Stomach (tissue), 8 donors: ENCODE measurements at regions not wholly inside any gene's neighbourhood (a gene's known extent, or its start where the extent isn't known, plus 50 kb on each side); places are given as distances from the start of the nearest gene placed in this dataset.
A peak's percentile ranks its signal among the peaks of the same experiment; 100 is the strongest.

Experiments used
- DNase-seq, 2 donors: peaks; one replicate each; pipeline versions ENCODE4 v3.0.0 to v3.0.0-alpha.2; 2013 to 2019
- H3K27ac ChIP-seq, 5 donors: fragments of 200-600 bp in 4 of 5; sonication (generic) in 4 of 5; one replicate each; pipeline ENCODE4 v1.5.1; 2013 to 2019; ENCODE audit warnings: mild to moderate bottlenecking in 1 of 5, moderate library complexity in 1 of 5
- H3K27me3 ChIP-seq, 3 donors: fragments of 200-600 bp; sonication (generic); one replicate each; pipeline ENCODE4 v1.5.1; 2017 to 2019; ENCODE audit warnings: mixed run types in 1 of 3
- H3K36me3 ChIP-seq, 4 donors: fragments of 200-600 bp; sonication (generic); 1 replicate in 3 of 4; 2 replicates in 1 of 4; pipeline ENCODE4 v1.5.1; 2016 to 2019
- H3K4me1 ChIP-seq, 4 donors: fragments of 200-600 bp; sonication (generic); one replicate each; pipeline ENCODE4 v1.5.1; 2016 to 2019
- H3K4me3 ChIP-seq, 4 donors: fragments of 200-600 bp; sonication (generic) in 3 of 4; one replicate each; pipeline ENCODE4 v1.5.1; 2016 to 2019; ENCODE audit warnings: mild to moderate bottlenecking in 1 of 4
- H3K9me3 ChIP-seq, 4 donors: fragments of 200-600 bp; sonication (generic); one replicate each; pipeline ENCODE4 v1.5.1; 2016 to 2019
- EP300 ChIP-seq: sonication (generic); formaldehyde crosslinking; IDR thresholded peaks from one replicate; pipeline ENCODE4 v1.6.1; 2017; ENCODE audit warnings: antibody characterized with exemption
- POLR2A ChIP-seq, 4 donors: fragments of 450-650 bp; IDR thresholded peaks; one replicate each; pipeline ENCODE4 v1.6.1; 2016; ENCODE audit warnings: antibody characterized with exemption in 4 of 4, control low read depth in 2 of 4, mild to moderate bottlenecking in 1 of 4, moderate library complexity in 1 of 4
- POLR2AphosphoS5 ChIP-seq, 3 donors: sonication (generic); formaldehyde crosslinking; IDR thresholded peaks; one replicate each; pipeline ENCODE4 v1.6.1; 2016; ENCODE audit warnings: antibody characterized with exemption in 3 of 3
- WGBS, 5 donors: extraction: QIAGEN DNeasy Blood & Tissue Kit in 3 of 5; methylation state at CpG; one replicate each; pipeline versions ENCODE4 v1.1.5 to v1.1.7; 2013 to 2018; 5-methylcytosine and 5-hydroxymethylcytosine counted together
- intact Hi-C: fragments of 100-400 bp; cut with DNase I; formaldehyde crosslinking; loops from one replicate; pipeline ENCODE4 v1.15.1; 2023; ENCODE audit warnings: low total_unique reads
- TF ChIP-seq, protein P1 (sequence below), 7 experiments: fragments of 450-650 bp in 4 of 7; fragments of 200-600 bp in 3 of 7; sonication (generic) in 3 of 7; IDR thresholded peaks; one replicate each; pipeline ENCODE4 v1.5.1; 2016 to 2019; ENCODE audit warnings: antibody characterized with exemption in 7 of 7, control low read depth in 2 of 7, mild to moderate bottlenecking in 1 of 7
- donor health status: healthy with polysubstance abuse.
- donor health status: Bipolar disorder and iron deficiency.
- donor health status: healthy.

GRCh38 chr18:46407486-46408166 is 249.4 kb downstream of the LOXHD1 start:
- peak in 1 of 2 donors; percentile 42 for DNase-seq
- Histone ChIP-seq H3K27ac (peak overlapping the region in 2 of 5 donors; percentile 52 to 72), H3K36me3 (no peaks in the 10 kb centered on the region), H3K9me3 (no peaks in the 10 kb centered on the region), H3K4me3 (no peak overlapping the region), H3K4me1 (peaks cover 6 to 23% (median 11%) of the 10 kb centered on the region in 4 donors), H3K27me3 (peaks cover 0 to 4% (median 0%) of the 10 kb centered on the region in 3 donors)
- intact Hi-C loops: no loop called here
- 47 to 67% (median 59%) methylated on average over 6 of the region's 6 CpGs for WGBS, 5 donors
- peak in 1 of 3 donors; percentile 25 for TF ChIP-seq POLR2AphosphoS5 (IDR thresholded peaks at IDR 0.05)
- TF ChIP-seq, protein P1, sequence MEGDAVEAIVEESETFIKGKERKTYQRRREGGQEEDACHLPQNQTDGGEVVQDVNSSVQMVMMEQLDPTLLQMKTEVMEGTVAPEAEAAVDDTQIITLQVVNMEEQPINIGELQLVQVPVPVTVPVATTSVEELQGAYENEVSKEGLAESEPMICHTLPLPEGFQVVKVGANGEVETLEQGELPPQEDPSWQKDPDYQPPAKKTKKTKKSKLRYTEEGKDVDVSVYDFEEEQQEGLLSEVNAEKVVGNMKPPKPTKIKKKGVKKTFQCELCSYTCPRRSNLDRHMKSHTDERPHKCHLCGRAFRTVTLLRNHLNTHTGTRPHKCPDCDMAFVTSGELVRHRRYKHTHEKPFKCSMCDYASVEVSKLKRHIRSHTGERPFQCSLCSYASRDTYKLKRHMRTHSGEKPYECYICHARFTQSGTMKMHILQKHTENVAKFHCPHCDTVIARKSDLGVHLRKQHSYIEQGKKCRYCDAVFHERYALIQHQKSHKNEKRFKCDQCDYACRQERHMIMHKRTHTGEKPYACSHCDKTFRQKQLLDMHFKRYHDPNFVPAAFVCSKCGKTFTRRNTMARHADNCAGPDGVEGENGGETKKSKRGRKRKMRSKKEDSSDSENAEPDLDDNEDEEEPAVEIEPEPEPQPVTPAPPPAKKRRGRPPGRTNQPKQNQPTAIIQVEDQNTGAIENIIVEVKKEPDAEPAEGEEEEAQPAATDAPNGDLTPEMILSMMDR (IDR thresholded peaks at IDR 0.05): no peak

GRCh38 chr18:46408334-46408987 is 248.6 kb downstream of the LOXHD1 start:
- Histone ChIP-seq H3K27me3 (peaks cover 0 to 4% (median 0%) of the 10 kb centered on the region in 3 donors), H3K36me3 (no peaks in the 10 kb centered on the region), H3K9me3 (no peaks in the 10 kb centered on the region), H3K27ac (peak overlapping the region in 2 of 5 donors; percentile 52 to 72), H3K4me3 (no peak overlapping the region), H3K4me1 (peaks cover 8 to 31% (median 19%) of the 10 kb centered on the region in 4 donors)
- no peak for DNase-seq
- 66 to 72% (median 68%) methylated on average over 6 of the region's 6 CpGs for WGBS, 5 donors
- TF ChIP-seq POLR2AphosphoS5 (IDR thresholded peaks at IDR 0.05): no peak
- TF ChIP-seq, protein P1 (IDR thresholded peaks at IDR 0.05): no peak
- intact Hi-C loops: no loop called here

- WGBS, 5 donors: 61 to 80% (median 78%) methylated on average over 4 of the region's 4 CpGs
- DNase-seq: no peak
- Histone ChIP-seq H3K36me3 (no peaks in the 10 kb centered on the region), H3K4me1 (peaks cover 8 to 37% (median 22%) of the 10 kb centered on the region in 4 donors), H3K9me3 (no peaks in the 10 kb centered on the region), H3K4me3 (no peak overlapping the region), H3K27me3 (peaks cover 0 to 4% (median 0%) of the 10 kb centered on the region in 3 donors), H3K27ac (peak overlapping the region in 3 of 5 donors; percentile 41 to 71 (median 70))
- no peak for TF ChIP-seq POLR2A (IDR thresholded peaks at IDR 0.05)
- no peak for TF ChIP-seq EP300
- TF ChIP-seq POLR2AphosphoS5 (IDR thresholded peaks at IDR 0.05): no peak
- TF ChIP-seq, protein P1 (IDR thresholded peaks at IDR 0.05): no peak
- intact Hi-C loops: no loop called here
Observed at GRCh38 chr18:46411191-46411828, 245.7 kb downstream of the LOXHD1 start.

GRCh38 chr18:46411867-46412690 is 244.9 kb downstream of the LOXHD1 start:
- DNase-seq: peak in 1 of 2 donors; percentile 72
- 23 to 40% (median 32%) methylated on average over 3 to 6 of the region's 6 CpGs for WGBS, 5 donors
- Histone ChIP-seq H3K27ac (peak overlapping the region in 3 of 5 donors; percentile 63 to 71 (median 70)), H3K36me3 (no peaks in the 10 kb centered on the region), H3K27me3 (no peaks in the 10 kb centered on the region), H3K4me1 (peaks cover 8 to 34% (median 21%) of the 10 kb centered on the region in 4 donors), H3K4me3 (no peak overlapping the region), H3K9me3 (no peaks in the 10 kb centered on the region)
- TF ChIP-seq, protein P1 (IDR thresholded peaks at IDR 0.05): no peak
- TF ChIP-seq POLR2AphosphoS5 (IDR thresholded peaks at IDR 0.05): peak in 2 of 3 donors; percentile 34 to 38
- intact Hi-C loops: no loop called here
